Fibroblast of skin of left quadriceps (primary cell): ENCODE measurements at regions not wholly inside any gene's neighbourhood (a gene's known extent, or its start where the extent isn't known, plus 50 kb on each side); places are given as distances from the start of the nearest gene placed in this dataset.

ENCODE experiments used
- DNase-seq, 2 experiments: peaks; one replicate each; pipeline ENCODE4 v3.0.0-alpha.2; 2013; ENCODE audit warnings: low read depth in 2 of 2

DNA sequence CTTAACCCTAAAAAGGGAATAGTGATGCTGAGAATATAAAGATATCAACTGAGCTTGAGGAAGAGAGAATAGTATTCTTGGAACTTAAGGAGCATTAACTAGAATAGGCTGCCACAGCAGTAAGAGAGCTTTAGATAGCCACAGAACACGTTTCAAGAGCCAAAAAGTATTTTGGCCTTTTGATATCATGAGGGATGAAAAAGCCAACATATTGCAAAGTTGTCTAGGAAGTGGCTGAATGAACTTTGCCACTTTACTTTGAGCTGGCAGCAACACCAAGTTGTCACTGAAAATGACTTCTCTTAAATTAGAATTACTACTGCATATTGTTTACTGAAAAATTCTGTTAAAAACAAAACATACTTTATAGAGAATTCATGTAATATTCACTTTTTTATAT is 1476.2 kb downstream of the MRPL39 start:
- DNase-seq: no peak

- DNase-seq: no peak
These were observed 1479.6 kb downstream of the MRPL39 start for GRCh38 chr21:24127651-24128050.

GRCh38 chr21:24123785-24124184 is 1483.5 kb downstream of the MRPL39 start:
- no peak for DNase-seq

GRCh38 chr21:24118738-24119459 is 1488.4 kb downstream of the MRPL39 start:
- DNase-seq: peak; percentile 32 to 34

- no peak for DNase-seq
These were observed 1492.1 kb downstream of the MRPL39 start for GRCh38 chr21:24115141-24115540.

GRCh38 chr21:24112020-24112419 is 1495.3 kb downstream of the MRPL39 start:
- peak in 1 of 2 experiments; percentile 3 for DNase-seq

DNA sequence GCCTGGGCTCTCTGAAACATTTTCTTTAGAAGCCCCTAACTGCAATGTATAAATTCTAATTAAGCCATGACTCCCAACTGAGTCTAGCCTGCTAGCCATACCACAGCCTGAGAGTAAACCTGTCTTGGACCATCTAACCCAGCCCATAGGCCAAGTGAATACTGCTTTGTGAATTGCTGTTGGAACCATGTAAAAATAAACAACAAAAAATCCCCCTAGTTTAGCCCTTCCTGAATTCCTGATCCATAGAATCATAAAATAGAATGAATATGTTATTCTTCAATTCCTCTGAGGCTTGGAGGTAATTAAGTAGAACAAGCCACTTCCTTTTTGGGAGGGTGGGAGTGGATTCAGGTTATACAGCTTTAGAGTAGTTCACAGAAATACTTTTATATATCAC is 1496.4 kb downstream of the MRPL39 start:
- DNase-seq: peak in 1 of 2 experiments; percentile 9

GRCh38 chr21:24097181-24097580 is 1510.1 kb downstream of the MRPL39 start:
- DNase-seq: no peak

DNA sequence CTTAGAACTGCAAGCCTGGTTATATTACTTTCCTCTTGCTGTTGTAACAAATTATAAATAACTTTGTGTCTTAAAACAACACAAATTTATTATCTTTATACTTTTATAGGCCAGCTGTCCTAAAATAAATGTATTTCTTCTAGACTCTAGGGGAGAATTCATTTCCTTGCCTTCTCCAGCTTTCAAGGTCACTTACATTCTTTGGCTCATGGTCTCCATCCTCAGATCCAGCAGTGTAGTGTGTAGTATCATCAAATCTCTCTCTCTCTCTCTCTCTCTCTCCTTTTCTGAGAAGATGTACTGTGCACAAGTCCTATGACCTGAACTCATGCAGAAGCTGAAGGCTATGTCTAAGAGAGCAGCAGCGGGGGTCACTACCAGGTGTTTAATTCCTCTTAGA is 1510.6 kb downstream of the MRPL39 start:
- no peak for DNase-seq

DNA sequence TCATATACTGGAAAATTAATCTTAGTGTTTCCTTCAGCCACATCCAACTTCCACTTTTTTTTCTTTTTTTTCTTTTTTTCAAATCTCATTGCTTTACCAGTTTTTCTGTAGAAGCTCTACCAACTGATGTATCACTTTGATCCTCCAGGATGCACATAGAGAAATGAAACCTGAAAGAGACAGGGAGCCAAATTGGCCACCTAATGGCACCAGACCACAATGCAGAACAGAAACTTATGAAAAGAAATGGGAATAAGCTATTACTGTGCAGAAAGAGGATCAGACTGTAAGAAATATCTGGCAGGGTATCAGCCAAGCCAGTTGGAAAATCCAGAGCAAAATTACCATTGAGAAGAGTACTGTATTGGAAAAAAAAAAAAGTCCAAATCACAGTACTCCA is 1514.2 kb downstream of the MRPL39 start:
- DNase-seq: no peak

GRCh38 chr21:24076179-24076578 is 1531.1 kb downstream of the MRPL39 start:
- no peak for DNase-seq

GRCh38 chr21:24055696-24056095 is 1551.6 kb downstream of the MRPL39 start:
- no peak for DNase-seq

GRCh38 chr21:24050231-24050630 is 1557.0 kb downstream of the MRPL39 start:
- DNase-seq: no peak

- DNase-seq: no peak
These were observed 1560.3 kb downstream of the MRPL39 start for GRCh38 chr21:24046829-24047443.

DNA sequence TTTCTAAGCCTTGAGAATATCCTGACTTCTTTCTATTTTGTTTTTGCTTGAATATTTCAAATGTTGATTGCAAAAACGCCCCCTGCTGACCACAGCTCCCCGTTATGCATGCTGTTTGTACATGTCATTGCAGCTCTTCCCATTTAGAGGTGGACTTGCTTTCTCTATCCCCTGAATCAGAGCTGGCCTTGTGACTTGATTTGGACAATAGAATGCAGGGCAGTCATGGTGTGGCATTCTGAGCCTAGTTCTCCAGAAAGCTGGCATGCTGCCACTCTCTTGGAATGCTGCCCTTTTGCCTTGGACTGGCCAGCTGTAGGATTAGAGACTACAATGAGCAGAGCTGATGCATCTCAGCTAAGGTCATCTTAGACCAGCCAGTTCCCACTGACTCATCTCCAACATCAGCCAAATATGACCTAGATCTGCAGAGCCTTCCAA is 1561.5 kb downstream of the MRPL39 start:
- peak; percentile 27 to 37 for DNase-seq

- no peak for DNase-seq
These were observed 1561.9 kb downstream of the MRPL39 start for GRCh38 chr21:24045373-24045772.

DNA sequence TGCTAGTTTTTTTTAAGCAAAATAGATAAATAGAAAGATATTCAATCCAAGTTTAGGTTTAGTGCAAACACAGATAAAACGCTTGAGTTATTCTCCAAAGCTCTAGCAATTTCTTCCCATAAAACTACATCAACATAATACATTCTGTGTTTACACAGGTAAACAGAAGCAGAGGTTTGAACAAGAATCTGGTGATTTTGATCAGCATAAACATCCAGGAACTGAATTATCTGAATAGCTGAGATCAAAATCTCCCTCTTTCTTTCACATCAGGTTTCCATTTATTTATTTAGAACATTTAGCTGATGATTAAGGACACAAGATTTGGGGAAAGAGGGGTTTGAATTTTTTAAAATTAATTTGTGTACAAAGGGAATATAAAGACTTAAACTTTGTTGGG is 1564.6 kb downstream of the MRPL39 start:
- DNase-seq: no peak

GRCh38 chr21:24032709-24033232 is 1574.5 kb downstream of the MRPL39 start:
- no peak for DNase-seq

DNA sequence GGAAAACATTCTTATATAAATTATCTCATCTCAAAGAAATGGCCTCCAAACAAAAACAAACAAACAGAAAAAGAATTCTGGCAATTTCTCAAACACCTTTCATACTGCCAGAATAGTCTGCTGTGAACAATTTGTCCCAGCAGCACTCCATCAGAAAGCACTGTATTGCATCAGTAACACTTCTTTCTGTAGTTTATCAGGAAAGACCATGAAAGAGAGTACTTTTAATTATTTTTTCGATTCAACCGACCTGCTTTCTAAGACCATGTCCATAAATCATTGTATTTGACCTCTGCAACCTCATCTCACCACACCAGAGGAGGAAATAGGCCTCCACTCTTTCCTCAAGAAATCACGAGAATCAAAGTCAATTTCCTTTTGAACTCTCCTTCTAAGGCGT is 1579.9 kb downstream of the MRPL39 start:
- no peak for DNase-seq

DNA sequence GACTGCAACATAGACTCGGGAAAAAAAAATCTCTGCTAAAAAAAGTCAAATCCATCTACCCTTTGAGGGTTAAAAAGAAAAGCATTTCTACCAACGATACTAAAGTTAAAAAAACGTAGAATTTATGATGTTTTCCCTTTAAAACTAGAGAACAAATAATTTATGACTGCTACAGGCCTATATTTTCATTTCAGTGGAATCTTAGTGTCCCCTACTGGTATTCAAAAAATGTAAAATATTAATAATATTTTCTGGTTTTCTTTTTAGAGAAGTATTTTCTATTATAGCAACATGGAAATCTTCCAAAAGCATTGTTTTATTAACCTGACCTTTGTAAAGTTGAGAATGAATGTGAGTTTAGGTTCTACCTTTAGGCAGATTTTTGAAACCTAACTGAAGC is 1582.2 kb downstream of the MRPL39 start:
- DNase-seq: no peak

GRCh38 chr21:24023936-24024335 is 1583.3 kb downstream of the MRPL39 start:
- no peak for DNase-seq

DNA sequence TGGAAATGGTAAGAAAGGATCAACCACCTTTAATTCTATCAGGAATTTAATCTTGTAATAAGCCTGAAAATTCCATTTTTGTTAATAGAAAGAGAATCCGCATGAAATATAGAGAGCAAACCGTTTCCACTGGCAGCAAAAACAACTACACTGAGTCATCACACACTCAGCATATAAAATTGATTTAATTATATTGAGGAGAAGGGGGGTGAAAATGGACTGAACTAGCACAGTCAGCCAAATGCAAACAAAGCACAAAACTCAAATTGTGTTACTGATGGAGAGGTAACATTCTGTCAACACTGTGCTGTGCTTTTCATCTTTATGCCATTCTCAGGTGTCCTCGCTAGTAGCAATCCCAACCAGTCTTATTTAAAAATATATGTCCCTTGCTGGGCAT is 1583.9 kb downstream of the MRPL39 start:
- DNase-seq: no peak

DNA sequence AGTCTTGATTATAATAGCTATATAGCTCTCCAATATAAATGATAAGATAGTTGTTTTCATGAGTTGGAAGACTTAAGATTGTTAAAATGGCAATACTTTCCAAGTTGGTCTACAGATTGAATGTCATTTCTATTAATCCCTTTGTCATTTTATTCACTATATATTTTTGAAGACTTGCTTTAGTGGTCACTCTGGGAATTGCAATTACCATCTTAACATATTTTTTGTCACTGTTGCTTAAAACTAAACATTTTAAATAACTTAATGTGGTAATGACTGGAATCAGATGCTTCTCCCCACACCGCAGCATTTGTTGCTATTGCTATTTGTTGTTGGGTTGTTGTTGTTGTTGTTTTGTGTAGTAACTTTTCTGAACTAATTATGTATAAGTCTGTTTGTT is 1592.9 kb downstream of the MRPL39 start:
- no peak for DNase-seq
